ENCODE measurements at regions not wholly inside any gene's neighbourhood (a gene's known extent, or its start where the extent isn't known, plus 50 kb on each side); places are given as distances from the start of the nearest gene placed in this dataset.

GRCh38 chr10:47249881-47250280, 50.1 kb upstream of the GDF10 start:
- H3K9me3 ChIP-seq (ENCODE audit: low read depth, low read length), result no peaks in the 10 kb centered on the region
- H3K9ac ChIP-seq (ENCODE audit: insufficient read length), result no peak overlapping the region
- no peaks in the 10 kb centered on the region for H3K36me3 ChIP-seq (ENCODE audit: insufficient read depth, low read length)
- no peak for DNase-seq (ENCODE audit: low read depth, low spot score)
- TF ChIP-seq EZH2 (IDR thresholded peaks at IDR 0.05) (no peak), FOXP2 (optimal IDR thresholded peaks at IDR 0.05; ENCODE audit: control extremely low read depth, extremely low read length, insufficient read depth) (no peak), POLR2AphosphoS5 (IDR thresholded peaks at IDR 0.05; ENCODE audit: borderline replicate concordance, low read depth, low read length) (no peak)
- H3K4me3 ChIP-seq, result no peak overlapping the region
- no peak overlapping the region for H3K27ac ChIP-seq

All from SK-N-MC (cell line).